Tibial artery (tissue), 4 donors: ENCODE measurements at regions not wholly inside any gene's neighbourhood (a gene's known extent, or its start where the extent isn't known, plus 50 kb on each side); places are given as distances from the start of the nearest gene placed in this dataset.
"Not testable (repeated sequence)": the region's sequence is repeated elsewhere in the genome, so short reads cannot be mapped to it uniquely, and the experiment has no call there.

Experiments
- DNase-seq, 2 donors: peaks; one replicate each; pipeline ENCODE4 v3.0.0-alpha.2; 2019
- H3K27ac ChIP-seq, 2 donors: fragments of 200-600 bp; sonication (generic) in 1 of 2; 1 replicate in 1 of 2; 2 replicates in 1 of 2; pipeline ENCODE4 v1.5.1; 2018 to 2019; ENCODE audit warnings: mild to moderate bottlenecking in 1 of 2
- H3K27me3 ChIP-seq, 2 donors: fragments of 200-600 bp; sonication (generic) in 1 of 2; one replicate each; pipeline versions ENCODE4 v1.5.1 to v1.6.0; 2016 to 2019
- H3K36me3 ChIP-seq, 3 donors: fragments of 200-600 bp; sonication (generic) in 2 of 3; one replicate each; pipeline ENCODE4 v1.5.1; 2016 to 2019; ENCODE audit warnings: mild to moderate bottlenecking in 2 of 3
- H3K4me1 ChIP-seq, 4 donors: fragments of 200-600 bp; sonication (generic) in 2 of 4; 1 replicate in 3 of 4; 2 replicates in 1 of 4; pipeline ENCODE4 v1.5.1; 2016 to 2019
- H3K4me3 ChIP-seq, 2 donors: fragments of 200-600 bp; sonication (generic) in 1 of 2; 1 replicate in 1 of 2; 2 replicates in 1 of 2; pipeline ENCODE4 v1.5.1; 2018 to 2019; ENCODE audit warnings: mild to moderate bottlenecking in 2 of 2
- H3K9me3 ChIP-seq, 3 donors: fragments of 200-600 bp; sonication (generic) in 1 of 3; one replicate each; pipeline ENCODE4 v1.5.1; 2016 to 2019
- intact Hi-C: fragments of 100-400 bp; cut with DNase I; formaldehyde crosslinking; loops from one replicate; pipeline ENCODE4 v1.15.0; 2023; ENCODE audit warnings: low total_unique reads
- TF ChIP-seq, protein P1 (sequence below), 2 experiments: fragments of 200-600 bp in 1 of 2; fragments of 450-650 bp in 1 of 2; IDR thresholded peaks; one replicate each; pipeline ENCODE4 v1.5.1; 2017 to 2019; ENCODE audit warnings: antibody characterized with exemption in 2 of 2, mild to moderate bottlenecking in 1 of 2, moderate library complexity in 1 of 2

DNA sequence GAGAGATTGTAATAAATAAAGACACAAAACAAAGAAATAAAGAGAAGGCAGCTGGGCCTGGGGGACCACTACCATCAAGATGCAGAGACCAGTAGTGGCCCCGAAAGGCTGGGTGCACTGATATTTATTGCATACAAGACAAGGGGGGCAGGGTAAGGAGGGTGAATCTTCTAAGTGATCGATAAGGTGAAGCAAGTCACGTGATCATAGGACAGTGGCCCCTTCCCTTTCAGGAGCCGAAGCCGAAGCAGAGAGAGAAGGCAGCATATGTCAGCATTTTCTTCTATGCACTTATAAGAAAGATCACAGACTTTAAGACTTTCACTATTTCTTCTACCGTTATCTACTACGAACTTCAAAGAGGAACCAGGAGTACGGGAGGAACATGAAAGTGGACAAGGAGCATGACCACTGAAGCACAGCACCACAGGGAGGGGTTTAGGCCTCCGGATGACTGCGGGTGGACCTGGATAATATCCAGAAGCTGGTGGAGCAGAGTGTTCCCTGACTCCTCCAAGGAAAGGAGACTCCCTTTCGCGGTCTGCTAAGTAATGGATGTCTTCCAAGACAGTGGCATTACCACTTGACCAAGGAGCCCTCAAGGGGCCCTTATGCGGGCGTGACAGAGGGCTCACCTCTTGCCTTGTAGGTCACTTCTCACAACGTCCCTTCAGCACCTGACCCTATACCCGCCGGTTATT is 126.4 kb downstream of the RBM46 start:
- H3K36me3 ChIP-seq, H3K4me1 ChIP-seq, H3K4me3 ChIP-seq, H3K27ac ChIP-seq, H3K9me3 ChIP-seq, DNase-seq, H3K27me3 ChIP-seq, intact Hi-C loops: not testable (repeated sequence)

DNA sequence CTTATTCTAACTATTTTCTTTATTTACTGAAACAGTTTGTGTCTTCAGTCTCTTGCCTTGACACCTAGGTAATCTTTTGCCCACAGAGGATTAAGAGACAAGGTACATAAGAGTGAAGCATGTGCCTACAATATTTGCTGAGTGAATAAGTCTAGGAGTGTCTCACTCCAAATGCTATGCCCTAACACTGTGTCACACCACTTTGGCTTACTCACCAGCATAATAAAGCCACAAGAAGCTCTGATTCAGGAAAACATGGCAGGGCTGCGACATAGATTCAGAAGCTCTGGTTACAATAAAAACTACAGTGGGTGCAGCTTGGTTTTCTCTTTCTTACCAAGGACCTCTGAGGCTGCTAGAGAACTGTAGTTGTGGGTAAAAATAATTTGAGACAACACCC is 127.1 kb downstream of the RBM46 start:
- Histone ChIP-seq H3K27me3 (no peaks in the 10 kb centered on the region), H3K9me3 (no peaks in the 10 kb centered on the region), H3K27ac (no peak overlapping the region), H3K4me1 (no peaks in the 10 kb centered on the region), H3K36me3 (no peaks in the 10 kb centered on the region), H3K4me3 (no peak overlapping the region)
- intact Hi-C loops = no loop called here
- TF ChIP-seq, protein P1, sequence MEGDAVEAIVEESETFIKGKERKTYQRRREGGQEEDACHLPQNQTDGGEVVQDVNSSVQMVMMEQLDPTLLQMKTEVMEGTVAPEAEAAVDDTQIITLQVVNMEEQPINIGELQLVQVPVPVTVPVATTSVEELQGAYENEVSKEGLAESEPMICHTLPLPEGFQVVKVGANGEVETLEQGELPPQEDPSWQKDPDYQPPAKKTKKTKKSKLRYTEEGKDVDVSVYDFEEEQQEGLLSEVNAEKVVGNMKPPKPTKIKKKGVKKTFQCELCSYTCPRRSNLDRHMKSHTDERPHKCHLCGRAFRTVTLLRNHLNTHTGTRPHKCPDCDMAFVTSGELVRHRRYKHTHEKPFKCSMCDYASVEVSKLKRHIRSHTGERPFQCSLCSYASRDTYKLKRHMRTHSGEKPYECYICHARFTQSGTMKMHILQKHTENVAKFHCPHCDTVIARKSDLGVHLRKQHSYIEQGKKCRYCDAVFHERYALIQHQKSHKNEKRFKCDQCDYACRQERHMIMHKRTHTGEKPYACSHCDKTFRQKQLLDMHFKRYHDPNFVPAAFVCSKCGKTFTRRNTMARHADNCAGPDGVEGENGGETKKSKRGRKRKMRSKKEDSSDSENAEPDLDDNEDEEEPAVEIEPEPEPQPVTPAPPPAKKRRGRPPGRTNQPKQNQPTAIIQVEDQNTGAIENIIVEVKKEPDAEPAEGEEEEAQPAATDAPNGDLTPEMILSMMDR (IDR thresholded peaks at IDR 0.05) = no peak
- DNase-seq = no peak

DNA sequence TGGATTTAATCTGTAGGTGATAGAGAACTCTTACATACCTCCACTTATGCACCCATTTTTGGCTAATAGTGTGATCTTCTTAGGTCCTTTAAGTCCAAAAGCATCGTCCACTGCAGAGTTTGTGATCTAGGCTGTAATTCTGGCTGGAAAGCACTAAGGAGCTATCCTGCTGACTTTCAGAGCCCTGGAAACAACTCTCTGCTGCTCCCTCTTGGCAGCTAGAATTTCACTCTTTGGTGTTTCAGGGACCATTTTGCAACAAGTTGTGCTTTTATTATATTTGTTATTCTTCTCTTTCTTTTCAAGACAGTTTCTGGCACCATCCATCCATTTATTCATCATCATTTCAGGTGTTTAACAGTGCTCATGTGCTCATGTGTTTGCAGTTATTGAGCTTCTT is 130.0 kb downstream of the RBM46 start:
- TF ChIP-seq, protein P1 (IDR thresholded peaks at IDR 0.05) = no peak
- Histone ChIP-seq H3K4me3 (no peak overlapping the region), H3K36me3 (no peaks in the 10 kb centered on the region), H3K4me1 (no peaks in the 10 kb centered on the region), H3K27ac (no peak overlapping the region), H3K9me3 (no peaks in the 10 kb centered on the region), H3K27me3 (no peaks in the 10 kb centered on the region)
- intact Hi-C loops = no loop called here
- no peak for DNase-seq

DNA sequence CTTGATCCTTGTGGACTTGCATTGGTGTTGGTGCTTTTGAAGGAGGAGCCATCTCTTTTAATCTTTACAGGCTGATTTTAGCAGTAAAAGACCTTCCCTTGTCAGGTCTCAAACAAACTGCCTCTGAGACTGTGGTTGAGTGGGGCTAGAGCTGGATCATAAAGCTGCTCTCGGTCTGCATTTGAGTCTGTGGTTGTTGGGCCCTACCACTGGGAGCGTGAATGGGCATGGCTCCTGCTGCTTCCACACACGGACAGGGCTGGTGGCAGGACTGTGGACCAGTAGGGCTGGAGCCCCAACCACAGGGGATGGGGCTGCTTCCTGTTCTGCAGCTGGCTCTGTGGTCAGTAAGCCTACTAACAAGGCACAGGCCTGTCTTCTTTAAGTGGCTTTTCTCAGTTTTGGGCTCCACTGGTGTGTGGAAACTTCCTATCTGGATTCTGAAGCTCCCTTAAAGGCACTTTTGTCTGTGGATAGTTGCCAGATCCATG is 130.6 kb downstream of the RBM46 start:
- no peak overlapping the region for H3K27ac ChIP-seq
- no peak overlapping the region for H3K4me3 ChIP-seq
- intact Hi-C loops = no loop called here
- no peak for DNase-seq
- H3K9me3 ChIP-seq = no peaks in the 10 kb centered on the region
- no peaks in the 10 kb centered on the region for H3K4me1 ChIP-seq
- H3K27me3 ChIP-seq = no peaks in the 10 kb centered on the region
- TF ChIP-seq, protein P1 (IDR thresholded peaks at IDR 0.05) = no peak
- no peaks in the 10 kb centered on the region for H3K36me3 ChIP-seq

DNA sequence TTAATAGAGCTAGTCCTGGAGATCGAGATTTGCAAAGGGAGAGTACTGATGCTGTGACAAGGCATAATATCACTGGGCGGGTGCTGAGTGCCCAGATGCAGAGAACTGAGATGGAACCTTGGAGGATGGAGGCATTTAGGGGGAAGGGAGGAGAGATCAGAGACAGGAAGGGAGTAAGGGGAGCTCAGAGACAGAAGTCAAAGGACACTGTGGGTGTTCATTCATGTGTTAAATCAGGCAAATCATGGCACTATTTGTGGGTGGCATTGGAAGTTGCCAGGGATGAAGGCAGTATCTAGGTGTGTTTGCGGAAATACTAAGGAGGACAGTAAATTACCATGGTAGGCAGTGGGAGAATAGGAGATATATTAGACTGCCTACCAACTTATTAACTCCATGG is 135.0 kb downstream of the RBM46 start:
- Histone ChIP-seq H3K4me3 (no peak overlapping the region), H3K9me3 (no peaks in the 10 kb centered on the region), H3K27ac (no peak overlapping the region), H3K36me3 (no peaks in the 10 kb centered on the region), H3K27me3 (no peaks in the 10 kb centered on the region), H3K4me1 (no peaks in the 10 kb centered on the region)
- intact Hi-C loops = no loop called here
- DNase-seq = no peak
- TF ChIP-seq, protein P1 (IDR thresholded peaks at IDR 0.05) = no peak

DNA sequence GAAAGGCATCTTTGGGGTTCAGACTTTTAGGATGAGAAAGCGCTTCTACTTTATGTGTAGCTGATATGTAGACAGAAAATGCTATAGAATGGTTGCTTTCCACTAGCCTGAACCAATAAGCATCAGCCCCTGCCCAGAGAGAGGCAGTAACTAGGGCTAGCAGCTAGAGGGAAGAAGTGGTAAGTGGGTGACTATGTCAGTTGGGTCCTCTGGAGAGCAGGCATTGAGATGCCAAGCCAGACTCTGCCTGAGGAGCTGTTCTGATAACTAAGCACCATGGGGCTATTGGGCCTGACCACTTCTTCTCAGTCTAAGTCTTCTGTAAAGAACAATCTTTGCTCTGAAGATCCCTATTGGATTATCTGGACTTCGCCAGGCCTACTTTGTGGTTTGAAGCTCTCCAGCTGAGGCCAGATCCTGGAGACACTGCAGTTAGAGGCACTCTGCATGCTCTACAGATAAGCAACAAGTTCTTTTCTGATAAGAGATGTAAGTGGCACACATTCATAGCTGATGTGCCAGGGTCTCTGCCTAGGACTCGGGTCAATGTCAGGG is 146.1 kb downstream of the RBM46 start:
- Histone ChIP-seq H3K27ac (no peak overlapping the region), H3K9me3 (peaks cover 0 to under 1% (median 0%) of the 10 kb centered on the region in 3 donors), H3K36me3 (no peaks in the 10 kb centered on the region), H3K4me3 (no peak overlapping the region), H3K4me1 (no peaks in the 10 kb centered on the region), H3K27me3 (no peaks in the 10 kb centered on the region)
- intact Hi-C loops = no loop called here
- TF ChIP-seq, protein P1 (IDR thresholded peaks at IDR 0.05) = no peak
- DNase-seq = no peak
